OCI-LY1 (cell line): ENCODE measurements at regions not wholly inside any gene's neighbourhood (a gene's known extent, or its start where the extent isn't known, plus 50 kb on each side); places are given as distances from the start of the nearest gene placed in this dataset.

Source experiments
- H2AFZ ChIP-seq: fragments of 200-600 bp; sonication (generic), shearing (Covaris generic); 2 replicates; pipeline ENCODE4 v1.6.0; 2014; ENCODE audit warnings: antibody characterized with exemption, mild to moderate bottlenecking, low read length
- H3F3A ChIP-seq: fragments of 200-600 bp; sonication (generic), shearing (Covaris generic); 2 replicates; pipeline ENCODE4 v1.6.0; 2014; ENCODE audit warnings: mild to moderate bottlenecking, antibody characterized with exemption, low read length, moderate library complexity; ENCODE audit not compliant: insufficient read depth
- H3K27ac ChIP-seq: fragments of 200-600 bp; sonication (generic); 2 replicates; pipeline ENCODE4 v1.5.1; 2014; ENCODE audit warnings: low read length, mixed run types, mild to moderate bottlenecking, low read depth; ENCODE audit not compliant: poor library complexity, severe bottlenecking
- H3K27me3 ChIP-seq: fragments of 200-600 bp; sonication (generic); 2 replicates; pipeline ENCODE4 v1.6.0; 2014; ENCODE audit warnings: antibody characterized with exemption, mild to moderate bottlenecking, low read length, moderate library complexity; ENCODE audit not compliant: insufficient read depth
- H3K36me3 ChIP-seq: fragments of 200-600 bp; sonication (generic); 2 replicates; pipeline ENCODE4 v1.6.1; 2014; ENCODE audit warnings: mild to moderate bottlenecking, antibody characterized with exemption, low read length, moderate library complexity, mixed read lengths; ENCODE audit not compliant: insufficient read depth
- H3K4me1 ChIP-seq: fragments of 200-600 bp; sonication (generic); 2 replicates; pipeline ENCODE4 v1.5.1; 2014; ENCODE audit warnings: mild to moderate bottlenecking, low read length, moderate library complexity; ENCODE audit not compliant: insufficient read depth, severe bottlenecking
- H3K4me2 ChIP-seq: fragments of 200-600 bp; sonication (generic), shearing (Covaris generic); 2 replicates; pipeline ENCODE4 v1.6.1; 2014; ENCODE audit warnings: low read length
- H3K4me3 ChIP-seq: fragments of 200-600 bp; sonication (generic); 2 replicates; pipeline ENCODE4 v1.5.1; 2014; ENCODE audit warnings: low read length, low read depth, mild to moderate bottlenecking, mixed read lengths; ENCODE audit not compliant: poor library complexity, severe bottlenecking
- H3K79me2 ChIP-seq: fragments of 200-600 bp; shearing (Covaris generic); 2 replicates; pipeline ENCODE4 v1.6.1; 2016; ENCODE audit warnings: mixed run types, low read length, mixed read lengths; ENCODE audit not compliant: insufficient read depth
- H3K9ac ChIP-seq: fragments of 200-600 bp; sonication (generic), shearing (Covaris generic); 2 replicates; pipeline ENCODE4 v1.6.1; 2014; ENCODE audit warnings: mild to moderate bottlenecking, low read length, mixed read lengths
- H3K9me2 ChIP-seq: fragments of 200-600 bp; sonication (generic), shearing (Covaris generic); 2 replicates; pipeline ENCODE4 v1.6.1; 2014; ENCODE audit warnings: low read depth, mild to moderate bottlenecking, low read length, mixed read lengths
- H3K9me3 ChIP-seq: fragments of 200-600 bp; shearing (Covaris generic); 2 replicates; pipeline ENCODE4 v1.6.1; 2014; ENCODE audit warnings: low read length, mixed read lengths
- H4K20me1 ChIP-seq: fragments of 200-600 bp; sonication (generic), shearing (Covaris generic); 2 replicates; pipeline ENCODE4 v1.6.0; 2016; ENCODE audit warnings: mild to moderate bottlenecking, low read length; ENCODE audit not compliant: insufficient read depth
- CTCF ChIP-seq: fragments of 200-600 bp; sonication (generic), shearing (Covaris generic); IDR thresholded peaks from 2 replicates; pipeline ENCODE4 v1.5.1; 2017; ENCODE audit warnings: mild to moderate bottlenecking, antibody characterized with exemption, low read length, moderate library complexity, mixed read lengths
- EZH2 ChIP-seq: fragments of 200-600 bp; sonication (generic), shearing (Covaris generic); IDR thresholded peaks from 2 replicates; pipeline ENCODE4 v1.8.0; 2017; ENCODE audit warnings: borderline replicate concordance, mixed run types, mild to moderate bottlenecking, antibody characterized with exemption, low read length, moderate library complexity, mixed read lengths

- Histone ChIP-seq H2AFZ (no peak overlapping the region), H3K79me2 (no peaks in the 10 kb centered on the region), H3K9me2 (no peaks in the 10 kb centered on the region), H3K36me3 (no peaks in the 10 kb centered on the region), H3K9me3 (no peaks in the 10 kb centered on the region), H3K4me3 (no peak overlapping the region), H3K4me1 (peaks cover 8% of the 10 kb centered on the region), H3F3A (no peaks in the 10 kb centered on the region), H3K9ac (no peak overlapping the region), H4K20me1 (no peaks in the 10 kb centered on the region), H3K27me3 (no peaks in the 10 kb centered on the region), H3K4me2 (no peak overlapping the region), H3K27ac (no peak overlapping the region)
- TF ChIP-seq EZH2 (no peak), CTCF (no peak)
These were observed 125.8 kb upstream of the STX18 start for GRCh38 chr4:4667622-4668081.

- Histone ChIP-seq H3K27ac (no peak overlapping the region), H3K4me3 (no peak overlapping the region), H2AFZ (no peak overlapping the region)
These were observed 125.1 kb upstream of the STX18 start for GRCh38 chr4:4666693-4667621.

GRCh38 chr4:4666187-4666586, 124.3 kb upstream of the STX18 start:
- Histone ChIP-seq H3K4me1 (peaks cover 8% of the 10 kb centered on the region), H3K27ac (no peak overlapping the region), H3K4me3 (no peak overlapping the region), H4K20me1 (no peaks in the 10 kb centered on the region), H3F3A (no peaks in the 10 kb centered on the region), H3K79me2 (no peaks in the 10 kb centered on the region), H3K9me3 (no peaks in the 10 kb centered on the region), H2AFZ (no peak overlapping the region), H3K9me2 (no peaks in the 10 kb centered on the region), H3K27me3 (no peaks in the 10 kb centered on the region), H3K4me2 (no peak overlapping the region), H3K36me3 (no peaks in the 10 kb centered on the region), H3K9ac (no peak overlapping the region)
- TF ChIP-seq EZH2 (no peak), CTCF (no peak)

More at GRCh38 chr4:4666693-4667621, 125.1 kb upstream of the STX18 start:
- Histone ChIP-seq H3K4me2 (no peak overlapping the region), H3K9me2 (no peaks in the 10 kb centered on the region), H4K20me1 (no peaks in the 10 kb centered on the region), H3K79me2 (no peaks in the 10 kb centered on the region), H3K36me3 (no peaks in the 10 kb centered on the region), H3K9me3 (no peaks in the 10 kb centered on the region), H3F3A (no peaks in the 10 kb centered on the region), H3K9ac (no peak overlapping the region), H3K27me3 (no peaks in the 10 kb centered on the region), H3K4me1 (peaks cover 8% of the 10 kb centered on the region)
- TF ChIP-seq EZH2 (no peak), CTCF (no peak)
